HG02610 (cell line): ENCODE measurements at regions not wholly inside any gene's neighbourhood (a gene's known extent, or its start where the extent isn't known, plus 50 kb on each side); places are given as distances from the start of the nearest gene placed in this dataset.
"Not testable (repeated sequence)": the region's sequence is repeated elsewhere in the genome, so short reads cannot be mapped to it uniquely, and the experiment has no call there.

Experiments
- ATAC-seq: cut with Tn5 transposase; IDR thresholded peaks from one replicate; pipeline ENCODE4 v1.9.1; 2021; ENCODE audit warnings: mild to moderate bottlenecking, moderate library complexity; ENCODE audit not compliant: unreplicated experiment

DNA sequence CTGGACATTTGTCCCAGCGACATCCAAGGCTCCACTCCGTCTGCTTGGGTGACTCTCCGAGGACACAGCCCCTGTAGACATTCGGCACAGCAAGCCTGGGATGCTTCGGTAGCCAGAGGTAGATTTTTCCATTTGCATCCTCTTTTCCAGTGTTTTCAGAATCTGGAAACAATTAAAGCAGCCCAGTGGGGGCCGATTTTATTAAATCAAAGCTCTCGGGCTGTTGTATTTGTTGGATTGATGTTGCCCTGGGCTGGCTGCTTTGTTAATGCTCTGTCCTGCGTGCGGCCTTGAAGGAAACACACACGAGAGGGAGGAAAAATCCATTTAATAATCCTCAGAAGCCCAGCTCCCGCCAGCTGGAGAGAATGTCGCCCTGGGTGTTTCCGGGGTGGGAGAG, 158.1 kb upstream of the CIBAR2 start:
- ATAC-seq: no peak

DNA sequence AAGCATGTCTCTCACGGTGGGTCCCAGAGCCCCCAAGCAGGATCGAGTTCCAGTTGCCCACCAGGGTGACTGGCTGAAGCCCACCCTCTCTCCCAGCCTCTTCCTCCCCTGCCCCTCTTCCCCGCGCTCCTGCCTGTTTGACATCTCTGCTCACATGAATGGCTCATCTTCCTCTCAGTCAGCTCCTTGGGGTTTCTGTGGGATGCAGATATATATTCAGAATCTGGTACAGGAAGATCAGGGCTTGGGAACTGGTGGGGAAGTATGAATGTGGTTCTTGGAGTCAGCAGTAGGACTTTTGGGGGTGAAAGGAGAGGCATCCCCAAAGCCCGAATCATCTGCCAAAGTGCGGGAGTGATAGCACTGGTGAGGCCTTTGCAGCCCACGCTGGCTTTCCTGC, 158.9 kb upstream of the CIBAR2 start:
- ATAC-seq: no peak

DNA sequence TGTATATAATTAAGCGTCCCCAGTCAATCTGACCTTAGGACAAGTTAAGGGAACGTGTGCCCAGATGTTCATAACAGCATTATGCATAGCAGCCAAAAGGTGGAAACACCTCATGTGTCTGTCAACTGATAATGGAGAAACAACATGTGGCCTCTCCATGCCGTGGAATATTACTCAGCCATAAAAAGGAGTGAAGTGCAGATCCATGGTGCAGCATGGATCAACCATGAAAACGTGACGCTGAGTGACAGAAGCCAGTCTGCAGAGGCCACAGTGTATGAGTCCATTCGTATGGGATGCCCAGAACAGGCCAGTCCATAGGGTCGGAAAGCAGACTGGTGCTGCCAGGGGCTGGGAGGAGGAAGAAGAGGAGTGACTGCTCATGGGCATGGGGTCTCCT, 161.0 kb upstream of the CIBAR2 start:
- ATAC-seq: no peak

DNA sequence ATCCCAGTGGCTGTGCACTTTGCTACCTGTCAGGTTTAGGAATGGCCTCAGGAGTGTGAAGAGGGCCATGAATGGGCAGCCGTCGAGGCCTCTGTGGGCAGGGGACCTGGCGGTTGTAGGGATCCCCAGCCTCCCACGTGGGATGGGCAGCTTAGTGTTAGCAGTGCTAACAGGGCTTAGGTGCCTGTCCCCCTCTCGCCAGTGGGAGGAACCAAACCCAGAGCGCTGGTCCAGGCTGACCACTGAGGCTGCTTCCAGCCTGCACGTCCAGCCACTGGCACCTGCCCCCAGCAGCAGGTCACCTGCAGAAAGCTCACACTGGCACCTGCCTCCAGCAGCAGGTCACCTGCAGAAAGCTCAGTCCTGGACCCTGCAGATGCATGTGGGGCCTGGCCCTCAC, 162.2 kb upstream of the CIBAR2 start:
- ATAC-seq: no peak

DNA sequence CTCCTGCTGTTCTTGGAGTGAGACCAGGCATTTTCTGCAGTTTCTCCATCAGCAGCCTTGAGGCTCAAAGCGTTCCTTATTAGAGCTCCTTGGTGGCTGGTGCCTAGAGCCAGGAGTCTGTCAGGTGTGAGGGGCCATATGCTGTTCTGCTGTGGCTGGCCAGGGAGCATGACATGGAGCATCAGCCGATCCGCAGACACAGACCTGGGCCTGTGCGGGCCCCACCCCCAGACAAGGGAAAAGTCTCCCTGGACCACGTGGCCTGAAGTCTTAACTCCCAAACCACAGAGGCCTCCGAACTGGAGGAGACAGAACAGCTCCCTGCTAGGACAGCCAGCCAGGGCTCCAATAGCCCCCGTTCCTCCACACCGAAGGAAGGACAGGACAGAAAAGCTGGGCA, 162.7 kb upstream of the CIBAR2 start:
- no peak for ATAC-seq

DNA sequence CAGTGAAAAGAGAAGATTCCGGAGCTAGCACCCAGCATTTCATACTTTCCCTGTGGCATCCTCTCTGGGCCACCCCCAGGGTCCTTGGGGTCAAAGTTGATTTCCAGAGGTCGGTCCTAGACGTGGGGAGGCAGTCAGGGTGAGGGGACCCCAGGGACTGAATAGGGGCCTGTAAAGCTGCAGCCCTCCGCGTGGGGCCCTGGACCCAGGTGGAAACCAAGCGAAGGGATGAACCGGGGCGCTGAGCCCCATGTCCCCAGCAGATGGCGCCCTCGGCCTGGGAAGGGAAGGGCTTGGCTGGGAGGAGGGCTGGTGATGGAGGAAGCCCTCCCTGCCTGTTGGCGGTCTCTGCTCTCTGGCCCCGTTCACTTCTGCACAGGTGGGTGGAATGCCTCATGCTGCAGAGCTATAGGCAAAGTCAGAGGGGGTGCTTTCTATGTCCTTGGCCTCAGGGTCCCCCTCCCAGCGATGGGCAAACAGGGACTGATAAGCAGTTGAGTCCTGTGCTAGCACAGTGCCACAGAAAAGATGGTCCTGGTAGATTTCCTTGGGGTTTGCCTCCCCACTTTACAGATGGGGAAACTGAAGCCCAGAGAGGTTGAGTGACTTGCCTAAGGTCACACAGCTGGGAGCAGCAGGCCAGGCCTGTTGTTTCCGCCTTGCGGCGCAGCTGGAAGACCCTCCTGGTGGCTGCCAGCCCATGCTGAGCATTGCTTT, 163.4 kb upstream of the CIBAR2 start:
- ATAC-seq: no peak

DNA sequence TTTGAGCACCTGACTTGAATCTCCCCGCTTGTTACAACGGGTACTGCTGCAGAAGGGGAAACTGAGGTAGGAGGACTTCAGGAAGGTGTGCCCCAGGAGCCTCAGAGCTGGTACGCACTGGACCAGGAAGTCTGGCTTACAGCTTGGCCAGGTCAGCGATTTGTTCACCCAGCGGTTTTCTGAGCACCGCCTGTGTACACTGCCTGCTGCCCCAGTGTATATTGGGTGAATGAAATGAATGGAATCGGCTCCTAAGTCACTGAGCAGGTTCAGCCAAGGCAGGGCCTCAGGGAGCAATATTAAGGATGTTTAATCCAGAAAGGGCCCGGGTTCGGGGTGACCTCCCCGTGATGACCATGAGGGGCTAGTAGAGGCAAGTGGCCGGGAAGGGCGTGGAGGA, 164.0 kb upstream of the CIBAR2 start:
- ATAC-seq: no peak

DNA sequence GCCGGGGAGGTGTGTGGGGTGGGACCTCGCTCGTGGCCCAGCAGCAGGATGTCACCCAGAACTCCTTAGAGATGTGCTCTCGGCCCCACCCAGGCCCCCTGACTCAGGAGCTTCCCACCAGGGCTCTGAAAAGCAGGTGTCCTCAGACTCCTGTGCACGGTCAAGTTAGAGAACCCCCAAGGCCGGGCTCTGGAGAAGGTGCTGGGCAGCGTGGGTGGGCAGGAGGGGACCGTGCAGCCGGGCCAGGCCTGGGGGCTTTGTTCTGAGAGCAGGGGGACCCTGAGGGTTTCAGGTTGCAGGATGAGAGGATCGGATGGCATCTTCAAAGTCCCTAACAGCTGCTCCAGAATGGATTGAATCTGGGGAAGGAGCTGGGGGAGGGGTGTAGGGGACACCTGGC, 164.4 kb upstream of the CIBAR2 start:
- ATAC-seq: no peak

DNA sequence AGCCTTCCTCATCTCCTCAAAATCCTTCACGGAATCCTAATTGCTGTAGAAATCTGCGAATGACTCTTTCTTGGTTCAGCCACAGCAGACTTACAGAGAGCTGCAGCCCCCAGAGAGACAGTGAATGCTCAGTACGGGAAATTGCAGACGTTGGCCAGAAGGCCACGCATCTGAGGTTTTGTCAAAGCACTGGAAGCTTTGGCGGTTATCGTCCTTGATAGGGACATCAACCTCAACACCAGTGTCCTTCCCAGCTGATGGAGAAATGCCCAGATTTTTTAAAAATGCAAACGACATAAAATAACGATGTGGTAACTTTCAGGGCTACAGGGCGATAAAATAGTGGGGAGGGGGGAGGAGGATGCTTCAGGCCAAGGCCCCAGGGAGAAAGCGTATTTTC, 166.6 kb upstream of the CIBAR2 start:
- no peak for ATAC-seq

DNA sequence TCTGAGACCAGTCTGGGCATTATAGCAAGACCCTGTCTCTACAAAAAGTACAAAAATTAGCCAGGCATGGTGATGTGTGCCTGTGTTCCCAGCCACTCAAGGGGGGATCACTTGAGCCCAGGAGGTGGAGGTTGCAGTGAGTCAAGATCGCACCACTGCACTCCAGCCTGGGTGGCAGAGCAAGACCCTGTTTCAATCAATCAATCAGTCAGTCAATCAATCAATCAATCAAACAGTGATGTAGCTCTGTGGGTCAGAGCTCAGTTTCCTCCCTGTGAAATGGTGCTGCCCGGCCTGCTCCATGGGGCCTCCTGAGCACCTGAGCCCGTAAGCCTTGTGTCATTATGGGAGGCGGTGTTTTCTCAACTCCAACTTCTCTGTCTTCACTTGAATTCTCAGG, 167.1 kb upstream of the CIBAR2 start:
- no peak for ATAC-seq

DNA sequence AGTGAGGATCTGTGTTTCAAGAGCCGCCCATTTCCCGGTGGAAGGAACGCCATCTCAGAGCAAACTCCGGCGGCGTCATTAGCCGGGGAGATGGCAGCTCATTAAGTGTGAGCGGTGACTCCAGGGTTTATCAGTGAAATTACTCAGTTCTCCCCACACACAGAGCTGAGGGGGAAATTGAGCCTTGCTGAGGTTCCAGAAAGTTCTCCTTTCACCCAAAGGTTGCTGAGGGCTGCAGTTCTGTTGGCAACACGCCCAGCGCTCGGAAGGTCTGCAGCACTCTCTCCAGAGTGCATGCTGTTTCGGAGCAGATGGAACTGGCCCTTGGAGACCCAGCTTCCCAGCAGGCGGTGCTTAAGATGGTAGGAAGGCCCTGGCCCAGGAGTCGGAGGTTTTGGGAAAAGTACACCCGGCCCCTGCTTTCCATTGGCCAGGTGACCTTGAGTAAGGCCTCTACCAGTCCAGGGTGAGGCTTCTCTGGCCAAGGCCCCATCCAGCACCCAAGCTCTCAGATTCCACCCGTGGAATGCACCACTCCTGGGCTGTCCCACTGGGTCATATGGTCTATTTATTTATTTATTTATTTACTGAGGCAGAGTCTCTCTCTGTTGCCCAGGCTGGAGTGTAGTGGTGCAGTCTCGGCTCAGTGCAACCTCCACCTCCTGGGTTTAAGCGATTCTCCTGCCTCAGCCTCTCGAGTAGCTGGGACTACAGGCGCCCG, 167.7 kb upstream of the CIBAR2 start:
- ATAC-seq: no peak

DNA sequence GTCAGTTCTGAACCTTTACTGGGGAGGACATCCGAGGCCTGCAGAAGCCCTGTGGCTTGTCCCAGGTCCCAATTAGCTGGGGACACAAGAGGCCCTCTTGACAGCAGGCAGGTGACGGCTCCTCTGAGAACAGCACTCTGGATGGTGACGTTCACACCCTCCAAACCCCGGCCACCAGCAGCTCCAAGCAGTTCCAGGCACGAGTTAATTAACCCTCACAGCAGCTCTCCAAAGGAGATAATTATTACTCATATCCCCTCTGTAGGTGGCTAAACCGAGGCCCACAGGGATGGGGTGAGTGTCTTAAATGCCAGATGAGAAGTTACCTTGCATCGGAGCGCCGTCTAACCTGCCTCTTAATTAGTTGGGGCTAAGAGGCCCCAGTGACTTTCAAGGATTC, 168.9 kb upstream of the CIBAR2 start:
- no peak for ATAC-seq

DNA sequence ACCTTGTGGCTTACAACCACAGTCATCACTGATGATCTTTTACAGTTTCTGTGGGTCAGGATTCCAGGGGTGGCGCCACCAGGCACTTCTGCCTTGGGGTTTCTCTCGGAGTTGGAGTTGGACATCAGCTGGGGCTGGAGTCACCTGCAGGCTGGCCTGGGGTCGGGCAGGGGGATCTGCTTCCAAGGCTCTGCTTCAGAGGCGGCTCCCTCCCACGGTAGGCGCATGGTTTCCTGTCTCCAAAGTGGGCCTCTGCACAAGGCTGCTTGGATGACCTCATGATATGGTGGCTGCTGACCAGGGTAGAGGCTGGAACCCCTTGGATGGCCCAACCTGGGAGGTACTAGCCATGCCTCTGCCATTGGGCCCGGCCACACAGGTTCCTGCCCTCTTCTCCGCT, 170.6 kb upstream of the CIBAR2 start:
- ATAC-seq: no peak

DNA sequence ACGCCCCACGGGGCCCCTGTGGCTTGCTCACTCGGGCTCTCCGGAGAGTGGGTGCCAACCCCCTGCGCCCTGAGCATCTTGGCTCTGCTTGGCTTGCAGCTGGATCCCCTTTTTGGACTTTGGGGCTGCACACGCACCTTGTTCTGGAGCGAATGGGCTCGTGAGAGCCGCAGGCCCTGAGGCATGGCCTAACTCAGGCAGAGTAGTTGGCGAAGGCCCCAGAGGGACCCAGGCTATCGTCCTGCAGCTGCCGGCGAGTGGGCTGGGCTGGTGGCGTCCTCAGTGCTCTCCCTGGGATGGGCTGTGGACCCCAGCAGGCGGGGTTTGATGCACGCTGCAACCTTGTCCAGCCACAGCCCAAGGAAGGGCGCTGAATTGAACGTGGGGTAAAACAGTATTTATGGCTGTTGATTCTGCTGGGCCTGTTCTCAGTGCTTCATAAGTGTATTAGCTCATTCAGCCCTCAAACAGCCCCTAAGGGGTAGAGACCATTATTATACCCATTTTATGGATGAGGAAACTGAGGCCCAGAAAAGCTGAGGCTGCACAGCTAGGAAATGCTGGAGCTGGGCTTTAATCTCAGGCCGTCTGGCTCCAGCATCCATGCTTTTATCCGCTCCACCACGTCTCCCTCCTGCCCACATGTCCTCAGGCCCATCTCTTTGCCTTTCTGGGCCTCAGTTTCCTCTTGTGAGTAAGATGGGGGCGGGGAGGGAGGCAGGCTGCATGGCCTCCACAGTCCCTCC, 171.2 kb upstream of the CIBAR2 start:
- no peak for ATAC-seq

DNA sequence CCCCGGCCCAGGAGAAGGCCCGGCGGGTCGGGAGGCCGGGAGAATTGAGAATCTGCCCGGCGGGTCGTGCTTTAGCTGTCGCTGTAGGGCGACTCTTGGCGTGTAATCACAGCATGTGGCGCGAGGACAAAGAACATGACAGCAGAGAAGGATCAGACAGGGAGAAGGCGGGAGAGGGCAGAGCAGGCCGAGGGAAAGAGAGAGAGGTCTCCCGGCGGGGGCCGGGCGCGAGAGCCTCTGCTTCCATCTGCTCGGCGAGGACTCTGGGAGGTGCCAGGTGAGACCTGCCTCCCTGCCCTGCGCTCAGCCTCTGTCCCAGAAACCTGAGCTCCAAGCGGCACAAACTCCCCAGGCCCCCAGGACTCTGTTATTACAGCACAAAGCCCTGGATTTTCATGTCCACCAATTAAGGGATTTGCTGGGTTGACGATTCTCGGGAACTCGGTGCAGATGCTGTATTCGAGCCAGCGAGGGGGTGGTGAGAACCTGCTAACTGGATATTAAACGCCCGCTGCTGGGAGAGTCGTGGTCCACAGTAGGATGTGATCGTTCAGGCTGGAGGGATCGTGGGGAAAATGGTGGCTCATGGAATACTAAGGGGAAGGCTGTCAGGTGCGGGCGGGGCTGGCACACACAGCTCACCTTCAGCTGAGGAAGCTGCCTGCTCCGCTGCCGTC, 172.0 kb upstream of the CIBAR2 start:
- ATAC-seq: no peak

DNA sequence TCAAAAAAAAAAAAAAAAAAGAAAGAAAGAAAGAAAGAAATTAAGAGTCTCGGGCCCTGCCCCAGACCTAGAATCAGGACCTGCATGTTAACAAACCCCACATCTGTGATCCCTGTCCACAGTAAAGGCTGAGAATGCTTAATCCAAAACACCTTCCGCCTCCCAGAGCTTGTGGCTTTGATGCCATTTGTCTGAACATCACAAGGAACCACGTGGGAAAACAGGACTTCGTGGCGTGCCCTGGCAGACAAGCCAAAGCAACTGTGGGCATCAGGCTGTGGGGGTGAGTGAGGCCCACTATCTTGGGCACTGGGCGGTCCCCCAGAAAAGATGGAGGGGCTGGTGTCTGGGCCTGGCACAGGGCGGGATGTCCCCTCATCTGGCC, 173.4 kb upstream of the CIBAR2 start:
- no peak for ATAC-seq

DNA sequence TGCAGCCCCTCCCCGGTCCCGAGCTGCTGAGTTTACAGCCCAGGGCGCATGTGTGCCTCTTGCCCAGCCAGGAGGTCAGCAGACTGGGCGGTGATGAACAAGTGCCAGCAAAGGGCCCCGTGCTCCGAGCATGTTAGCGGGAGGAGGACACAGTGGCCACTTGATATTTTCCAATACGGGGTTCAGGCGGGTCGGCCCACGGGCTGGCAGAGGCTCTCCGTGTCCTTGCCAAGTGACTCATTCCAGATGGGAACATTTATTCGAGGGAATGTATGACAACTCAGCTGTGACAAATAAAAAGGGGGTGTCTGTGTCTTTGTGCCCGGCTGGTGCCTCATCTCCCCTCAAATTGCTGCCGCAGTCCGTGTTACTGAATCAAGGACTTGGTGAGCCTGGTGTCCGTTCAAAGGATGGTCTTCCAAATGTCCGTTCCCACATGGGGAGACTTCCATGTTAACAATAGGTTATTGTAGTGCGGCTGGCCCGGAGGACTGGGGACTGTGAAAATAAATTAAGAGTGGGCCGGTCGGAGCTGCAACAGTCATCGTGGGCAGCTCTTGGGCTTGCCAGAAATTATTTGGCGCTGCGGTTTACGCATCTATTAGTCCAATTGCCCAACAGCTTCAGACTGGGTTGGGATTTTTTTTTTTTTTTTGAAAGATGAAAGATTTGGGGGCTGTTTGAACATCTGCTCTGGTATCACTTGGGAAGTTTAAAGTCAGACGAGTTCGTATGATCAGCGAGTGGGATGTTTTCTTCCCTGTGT, 174.0 kb upstream of the CIBAR2 start:
- ATAC-seq: no peak

DNA sequence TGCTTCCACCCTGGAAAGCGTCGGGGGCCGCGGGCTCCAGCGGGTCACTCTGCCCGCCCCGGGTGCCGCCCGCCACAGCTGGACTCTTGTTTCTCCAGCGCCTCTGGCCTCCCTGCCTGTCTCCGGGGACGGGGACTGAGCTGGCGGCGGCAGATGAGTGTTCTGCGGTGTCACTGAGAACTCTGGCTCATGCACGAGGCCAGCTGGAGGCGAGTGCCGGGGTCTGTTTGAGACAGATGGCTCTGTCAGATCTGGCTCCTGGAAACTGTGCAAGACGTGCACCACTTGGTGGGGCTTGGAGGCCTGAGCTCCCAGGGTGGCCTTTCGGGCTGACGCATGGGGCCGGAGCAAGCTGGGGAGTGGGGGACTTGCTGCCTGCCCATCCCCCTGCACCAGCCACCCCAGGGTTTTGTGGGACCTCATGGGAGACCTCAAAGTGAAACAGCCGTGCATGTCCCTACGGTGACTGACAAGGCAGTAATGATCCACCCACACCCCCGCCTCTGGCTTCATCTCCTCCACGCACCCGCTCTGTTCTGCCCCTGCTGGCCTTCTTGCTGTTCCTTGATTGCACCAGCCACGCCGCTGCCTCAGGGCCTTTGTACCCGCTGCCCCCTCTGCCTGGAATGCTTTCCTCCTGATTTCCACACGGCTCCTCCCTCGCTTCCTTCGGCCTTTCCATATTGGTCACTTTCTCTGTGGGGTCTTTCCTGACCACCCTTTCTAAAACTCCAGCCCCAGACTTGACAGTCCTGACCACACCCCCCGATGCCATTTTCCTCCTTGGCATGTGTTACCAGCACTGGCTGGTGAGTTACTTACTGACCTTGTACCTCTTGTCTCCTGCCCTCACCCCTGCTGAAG, 174.9 kb upstream of the CIBAR2 start:
- no peak for ATAC-seq

DNA sequence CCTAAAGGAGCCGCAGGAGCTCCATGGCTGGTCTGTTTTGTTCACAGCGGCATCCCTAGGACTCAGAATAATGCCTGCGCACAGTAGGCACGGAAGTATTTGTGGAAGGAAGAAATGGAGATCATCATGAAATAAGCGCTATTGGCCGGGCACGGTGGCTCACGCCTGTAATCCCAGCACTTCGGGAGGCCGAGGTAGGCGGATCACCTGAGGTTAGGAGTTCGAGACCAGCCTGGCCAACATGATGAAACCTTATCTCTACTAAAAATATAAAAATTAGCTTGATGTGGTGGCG, 175.5 kb upstream of the CIBAR2 start:
- not testable (repeated sequence) for ATAC-seq

DNA sequence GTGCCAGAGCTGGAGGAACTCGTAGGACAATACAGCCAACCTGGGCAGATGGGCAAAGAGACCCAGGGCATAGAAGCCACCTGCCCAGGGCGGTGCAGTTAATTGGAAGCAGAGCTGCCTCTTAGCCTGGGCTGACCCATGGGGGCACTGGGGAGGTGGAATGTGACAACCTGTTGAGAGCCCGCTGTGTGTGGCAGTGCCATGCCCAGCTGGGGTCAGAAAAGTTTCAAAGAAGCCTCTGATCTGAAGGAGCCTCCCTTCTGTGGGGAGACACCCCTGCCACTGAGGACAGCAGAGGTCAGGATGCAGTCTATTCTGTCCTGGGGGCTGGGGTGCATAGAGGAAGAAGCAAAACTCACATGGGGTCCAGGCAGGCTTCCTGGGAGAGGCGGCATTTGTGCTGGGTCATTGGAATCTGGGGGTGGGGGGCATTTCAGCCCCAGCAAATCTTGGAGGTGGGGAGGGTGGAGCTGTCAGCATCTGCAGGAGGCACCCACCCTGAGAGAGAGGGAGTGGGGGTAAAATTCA, 176.1 kb upstream of the CIBAR2 start:
- no peak for ATAC-seq
